Astrocyte of the cerebellum (primary cell): ENCODE measurements at regions not wholly inside any gene's neighbourhood (a gene's known extent, or its start where the extent isn't known, plus 50 kb on each side); places are given as distances from the start of the nearest gene placed in this dataset.

ENCODE experiments used
- DNase-seq: peaks from one replicate; pipeline ENCODE4 v3.0.0-alpha.2; 2011; ENCODE audit warnings: low read depth
- H3K4me3 ChIP-seq: 2 replicates; pipeline ENCODE4 v1.5.1; 2011; ENCODE audit warnings: mild to moderate bottlenecking, low read depth, low read length, moderate library complexity
- in situ Hi-C: cut with HindIII; loops from 2 replicates; pipeline ENCODE4 v1.10.0; 2017; ENCODE audit warnings: low sequenced_read_pairs
- TF ChIP-seq, protein P1 (sequence below): IDR thresholded peaks from 2 replicates; pipeline ENCODE4 v1.5.1; 2012; ENCODE audit warnings: low read length, low read depth, moderate library complexity, mild to moderate bottlenecking; ENCODE audit errors: missing control alignments

DNA sequence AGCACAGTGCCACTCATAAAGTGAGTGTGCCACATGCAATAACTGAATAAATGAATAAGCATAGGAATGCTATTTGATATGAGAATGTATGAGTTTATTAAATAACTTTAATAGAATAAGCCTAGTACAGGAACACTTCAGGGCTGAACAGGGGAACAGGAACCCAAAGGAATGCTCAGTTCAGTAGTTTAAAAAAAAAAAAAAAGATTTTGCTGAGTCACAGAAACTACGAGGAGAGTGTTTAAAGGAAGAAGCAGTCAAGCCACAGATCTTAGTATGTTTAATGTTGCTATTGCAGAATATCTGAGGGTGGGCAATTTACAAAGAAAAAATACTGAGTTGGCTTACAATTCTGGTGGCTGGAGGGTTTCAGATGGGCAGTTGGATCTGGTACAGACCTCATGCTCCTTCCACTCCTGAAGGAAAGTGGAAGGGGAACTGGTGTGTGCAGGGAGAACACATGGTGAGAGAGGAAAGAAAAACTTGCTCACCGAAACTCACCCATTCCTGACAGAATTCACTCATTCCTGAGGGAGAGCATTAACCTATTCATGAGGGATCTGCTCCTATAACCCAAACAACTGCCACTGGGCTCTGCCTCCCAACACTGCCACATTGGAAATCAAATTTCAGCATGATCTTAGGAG is 880.3 kb upstream of the MGAT4C start:
- TF ChIP-seq, protein P1, sequence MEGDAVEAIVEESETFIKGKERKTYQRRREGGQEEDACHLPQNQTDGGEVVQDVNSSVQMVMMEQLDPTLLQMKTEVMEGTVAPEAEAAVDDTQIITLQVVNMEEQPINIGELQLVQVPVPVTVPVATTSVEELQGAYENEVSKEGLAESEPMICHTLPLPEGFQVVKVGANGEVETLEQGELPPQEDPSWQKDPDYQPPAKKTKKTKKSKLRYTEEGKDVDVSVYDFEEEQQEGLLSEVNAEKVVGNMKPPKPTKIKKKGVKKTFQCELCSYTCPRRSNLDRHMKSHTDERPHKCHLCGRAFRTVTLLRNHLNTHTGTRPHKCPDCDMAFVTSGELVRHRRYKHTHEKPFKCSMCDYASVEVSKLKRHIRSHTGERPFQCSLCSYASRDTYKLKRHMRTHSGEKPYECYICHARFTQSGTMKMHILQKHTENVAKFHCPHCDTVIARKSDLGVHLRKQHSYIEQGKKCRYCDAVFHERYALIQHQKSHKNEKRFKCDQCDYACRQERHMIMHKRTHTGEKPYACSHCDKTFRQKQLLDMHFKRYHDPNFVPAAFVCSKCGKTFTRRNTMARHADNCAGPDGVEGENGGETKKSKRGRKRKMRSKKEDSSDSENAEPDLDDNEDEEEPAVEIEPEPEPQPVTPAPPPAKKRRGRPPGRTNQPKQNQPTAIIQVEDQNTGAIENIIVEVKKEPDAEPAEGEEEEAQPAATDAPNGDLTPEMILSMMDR: no peak
- DNase-seq: no peak
- in situ Hi-C loops: no loop called here
- H3K4me3 ChIP-seq: no peak overlapping the region

DNA sequence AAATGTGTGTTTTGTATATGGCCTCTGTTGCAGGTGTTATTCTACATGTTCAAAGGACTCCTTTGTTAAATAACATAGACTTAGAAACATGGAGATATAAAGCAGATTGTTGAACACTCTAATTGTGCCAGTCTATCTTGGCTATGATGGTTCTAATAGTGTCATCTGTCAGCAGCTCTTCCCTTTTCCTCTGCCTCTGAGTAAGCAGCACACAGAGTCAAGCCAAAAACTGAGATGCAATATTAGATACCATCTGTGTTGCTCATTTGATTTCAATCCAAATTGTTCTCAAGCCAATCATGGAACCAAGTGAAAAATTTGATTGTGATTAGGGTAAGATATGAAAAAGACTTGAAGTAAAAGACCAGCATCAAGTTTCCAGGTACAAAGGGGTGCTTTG is 871.1 kb upstream of the MGAT4C start:
- H3K4me3 ChIP-seq: no peak overlapping the region
- TF ChIP-seq, protein P1: no peak
- no peak for DNase-seq
- in situ Hi-C loops: no loop called here

DNA sequence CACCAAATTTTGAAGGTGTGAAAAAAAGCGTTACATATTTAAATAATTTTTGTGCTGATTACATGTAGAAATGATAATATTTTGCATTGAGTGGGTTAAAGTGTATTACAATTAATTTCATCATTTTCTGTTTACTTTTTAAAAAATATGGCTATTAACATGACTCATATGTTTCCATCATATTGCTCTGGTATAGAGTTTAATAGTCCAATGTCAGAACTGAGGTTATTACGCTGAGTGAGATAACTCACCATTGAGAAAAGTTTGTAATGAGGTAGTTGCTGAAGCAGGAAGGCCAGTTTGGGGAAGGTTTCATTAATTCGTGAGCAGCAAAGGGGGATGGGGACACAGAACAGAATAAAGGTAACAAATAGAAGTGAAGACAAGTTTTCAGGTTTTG is 865.7 kb upstream of the MGAT4C start:
- no peak for DNase-seq
- TF ChIP-seq, protein P1: no peak
- in situ Hi-C loops: no loop called here
- no peak overlapping the region for H3K4me3 ChIP-seq

DNA sequence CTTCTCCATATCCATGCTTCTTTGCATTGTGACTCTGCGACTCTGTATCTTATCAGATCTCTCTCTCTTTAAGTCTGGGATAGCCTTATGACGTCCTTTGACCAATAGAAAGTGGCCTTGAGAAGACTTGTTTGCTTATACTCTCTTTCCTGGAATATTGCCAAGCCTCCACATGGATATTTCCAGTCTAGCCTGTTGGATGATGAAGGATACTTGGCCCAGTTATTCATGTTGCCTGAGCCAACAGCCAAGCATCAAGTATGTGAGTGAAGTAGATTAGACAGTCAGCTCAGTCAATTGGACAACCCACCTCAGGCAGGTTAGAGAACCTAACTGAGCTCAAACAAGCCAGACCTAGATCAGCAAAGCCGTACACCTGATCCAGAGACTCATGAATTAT is 864.2 kb upstream of the MGAT4C start:
- TF ChIP-seq, protein P1: no peak
- in situ Hi-C loops: no loop called here
- no peak overlapping the region for H3K4me3 ChIP-seq
- DNase-seq: no peak

DNA sequence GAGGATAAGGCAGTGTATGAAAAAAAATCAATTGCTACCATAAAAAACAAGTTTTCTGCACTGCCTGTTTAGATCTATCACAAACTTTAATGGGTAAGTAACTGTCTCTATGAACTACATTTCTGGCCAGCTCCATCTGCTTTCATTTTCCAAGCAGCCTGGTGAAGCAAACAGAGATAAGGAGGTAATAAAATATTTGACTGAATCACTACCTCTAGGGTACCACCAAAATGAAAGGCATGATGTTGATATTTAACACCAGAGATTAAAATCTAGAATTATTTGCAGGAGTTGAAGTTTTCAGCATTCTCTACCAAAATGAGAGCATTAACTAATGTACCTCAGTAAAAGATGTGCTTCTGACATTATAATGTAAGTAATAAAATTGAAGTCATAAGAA is 863.5 kb upstream of the MGAT4C start:
- TF ChIP-seq, protein P1: no peak
- H3K4me3 ChIP-seq: no peak overlapping the region
- no peak for DNase-seq
- in situ Hi-C loops: no loop called here

DNA sequence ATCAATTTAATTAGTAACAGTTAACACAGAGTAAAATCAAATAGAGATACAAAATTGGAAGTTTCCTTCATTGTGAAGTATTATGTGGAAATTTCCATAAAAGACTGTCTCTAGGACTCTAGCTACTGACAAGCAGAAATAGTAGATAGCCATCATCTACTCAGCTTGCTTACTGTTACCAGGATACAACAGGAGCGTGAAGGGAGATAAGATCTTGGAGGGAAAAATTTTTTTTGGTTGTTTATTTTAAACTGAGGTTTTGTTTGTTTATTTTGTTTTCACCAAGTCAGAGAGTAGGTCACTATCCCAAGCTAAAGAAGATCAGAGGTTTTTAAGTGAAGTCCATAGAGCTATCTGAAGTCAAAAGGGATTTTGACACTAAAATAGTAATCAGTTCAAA is 861.3 kb upstream of the MGAT4C start:
- TF ChIP-seq, protein P1: no peak
- in situ Hi-C loops: no loop called here
- H3K4me3 ChIP-seq: no peak overlapping the region
- DNase-seq: no peak
